ENCODE measurements at regions not wholly inside any gene's neighbourhood (a gene's known extent, or its start where the extent isn't known, plus 50 kb on each side); places are given as distances from the start of the nearest gene placed in this dataset.

GRCh38 chr4:149164282-149164681 lies 651.4 kb downstream of the IQCM start:
- Histone ChIP-seq H3K27ac (ENCODE audit: low read depth, low read length) (no peak overlapping the region), H3K9me3 (ENCODE audit: low read length) (no peaks in the 10 kb centered on the region), H3K4me3 (ENCODE audit: low read depth in 1 of 2, low read length in 2 of 2) (no peak overlapping the region), H3K36me3 (ENCODE audit: insufficient read depth, low read length) (no peaks in the 10 kb centered on the region), H3K27me3 (ENCODE audit: control insufficient read depth in 1 of 2, insufficient read depth in 2 of 2, low read length in 2 of 2) (no peaks in the 10 kb centered on the region), H3K9ac (ENCODE audit: low read length) (no peak overlapping the region), H3K4me1 (ENCODE audit: insufficient read depth, low read length) (no peaks in the 10 kb centered on the region)

GRCh38 chr4:149161247-149161646 lies 654.4 kb downstream of the IQCM start:
- H3K36me3 ChIP-seq (ENCODE audit: insufficient read depth, low read length): no peaks in the 10 kb centered on the region
- no peak overlapping the region for H3K4me3 ChIP-seq (ENCODE audit: low read depth in 1 of 2, low read length in 2 of 2)
- no peaks in the 10 kb centered on the region for H3K27me3 ChIP-seq (ENCODE audit: control insufficient read depth in 1 of 2, insufficient read depth in 2 of 2, low read length in 2 of 2)
- no peaks in the 10 kb centered on the region for H3K4me1 ChIP-seq (ENCODE audit: insufficient read depth, low read length)
- no peak overlapping the region for H3K27ac ChIP-seq (ENCODE audit: low read depth, low read length)
- no peaks in the 10 kb centered on the region for H3K9me3 ChIP-seq (ENCODE audit: low read length)
- H3K9ac ChIP-seq (ENCODE audit: low read length): no peak overlapping the region

GRCh38 chr4:149160370-149160769 lies 655.3 kb downstream of the IQCM start:
- no peak overlapping the region for H3K9ac ChIP-seq (ENCODE audit: low read length)
- H3K4me1 ChIP-seq (ENCODE audit: insufficient read depth, low read length): no peaks in the 10 kb centered on the region
- H3K27me3 ChIP-seq (ENCODE audit: control insufficient read depth in 1 of 2, insufficient read depth in 2 of 2, low read length in 2 of 2): no peaks in the 10 kb centered on the region
- H3K36me3 ChIP-seq (ENCODE audit: insufficient read depth, low read length): no peaks in the 10 kb centered on the region
- no peaks in the 10 kb centered on the region for H3K9me3 ChIP-seq (ENCODE audit: low read length)
- H3K4me3 ChIP-seq (ENCODE audit: low read depth in 1 of 2, low read length in 2 of 2): no peak overlapping the region
- H3K27ac ChIP-seq (ENCODE audit: low read depth, low read length): no peak overlapping the region

- Histone ChIP-seq H3K9ac (ENCODE audit: low read length) (no peak overlapping the region), H3K27ac (ENCODE audit: low read depth, low read length) (no peak overlapping the region)
Measured at GRCh38 chr4:149158817-149159216, 656.8 kb downstream of the IQCM start.

GRCh38 chr4:149145803-149146202 lies 669.8 kb downstream of the IQCM start:
- Histone ChIP-seq H3K36me3 (ENCODE audit: insufficient read depth, low read length) (no peaks in the 10 kb centered on the region), H3K4me3 (ENCODE audit: low read depth in 1 of 2, low read length in 2 of 2) (no peak overlapping the region), H3K27ac (ENCODE audit: low read depth, low read length) (no peak overlapping the region), H3K4me1 (ENCODE audit: insufficient read depth, low read length) (no peaks in the 10 kb centered on the region), H3K9ac (ENCODE audit: low read length) (no peak overlapping the region), H3K9me3 (ENCODE audit: low read length) (no peaks in the 10 kb centered on the region), H3K27me3 (ENCODE audit: control insufficient read depth in 1 of 2, insufficient read depth in 2 of 2, low read length in 2 of 2) (no peaks in the 10 kb centered on the region)

More at GRCh38 chr4:149158817-149159216, 656.8 kb downstream of the IQCM start:
- no peaks in the 10 kb centered on the region for H3K27me3 ChIP-seq (ENCODE audit: control insufficient read depth in 1 of 2, insufficient read depth in 2 of 2, low read length in 2 of 2)
- H3K36me3 ChIP-seq (ENCODE audit: insufficient read depth, low read length): no peaks in the 10 kb centered on the region
- H3K4me3 ChIP-seq (ENCODE audit: low read depth in 1 of 2, low read length in 2 of 2): no peak overlapping the region
- no peaks in the 10 kb centered on the region for H3K4me1 ChIP-seq (ENCODE audit: insufficient read depth, low read length)
- no peaks in the 10 kb centered on the region for H3K9me3 ChIP-seq (ENCODE audit: low read length)

- Histone ChIP-seq H3K9ac (ENCODE audit: low read length) (no peak overlapping the region), H3K4me1 (ENCODE audit: insufficient read depth, low read length) (no peaks in the 10 kb centered on the region), H3K27ac (ENCODE audit: low read depth, low read length) (no peak overlapping the region), H3K9me3 (ENCODE audit: low read length) (no peaks in the 10 kb centered on the region), H3K4me3 (ENCODE audit: low read depth in 1 of 2, low read length in 2 of 2) (no peak overlapping the region), H3K36me3 (ENCODE audit: insufficient read depth, low read length) (no peaks in the 10 kb centered on the region), H3K27me3 (ENCODE audit: control insufficient read depth in 1 of 2, insufficient read depth in 2 of 2, low read length in 2 of 2) (no peaks in the 10 kb centered on the region)
Measured at GRCh38 chr4:149144060-149144459, 671.6 kb downstream of the IQCM start.

GRCh38 chr4:149141391-149141790 lies 674.3 kb downstream of the IQCM start:
- no peak overlapping the region for H3K9ac ChIP-seq (ENCODE audit: low read length)
- H3K27ac ChIP-seq (ENCODE audit: low read depth, low read length): no peak overlapping the region
- H3K27me3 ChIP-seq (ENCODE audit: control insufficient read depth in 1 of 2, insufficient read depth in 2 of 2, low read length in 2 of 2): no peaks in the 10 kb centered on the region
- no peak overlapping the region for H3K4me3 ChIP-seq (ENCODE audit: low read depth in 1 of 2, low read length in 2 of 2)
- H3K9me3 ChIP-seq (ENCODE audit: low read length): no peaks in the 10 kb centered on the region
- H3K4me1 ChIP-seq (ENCODE audit: insufficient read depth, low read length): no peaks in the 10 kb centered on the region
- no peaks in the 10 kb centered on the region for H3K36me3 ChIP-seq (ENCODE audit: insufficient read depth, low read length)

GRCh38 chr4:149140841-149141240 lies 674.8 kb downstream of the IQCM start:
- H3K4me3 ChIP-seq (ENCODE audit: low read depth in 1 of 2, low read length in 2 of 2): no peak overlapping the region
- no peaks in the 10 kb centered on the region for H3K9me3 ChIP-seq (ENCODE audit: low read length)
- H3K9ac ChIP-seq (ENCODE audit: low read length): no peak overlapping the region
- no peaks in the 10 kb centered on the region for H3K4me1 ChIP-seq (ENCODE audit: insufficient read depth, low read length)
- no peaks in the 10 kb centered on the region for H3K36me3 ChIP-seq (ENCODE audit: insufficient read depth, low read length)
- no peak overlapping the region for H3K27ac ChIP-seq (ENCODE audit: low read depth, low read length)
- no peaks in the 10 kb centered on the region for H3K27me3 ChIP-seq (ENCODE audit: control insufficient read depth in 1 of 2, insufficient read depth in 2 of 2, low read length in 2 of 2)

GRCh38 chr4:149136951-149137620 lies 678.6 kb downstream of the IQCM start:
- Histone ChIP-seq H3K36me3 (ENCODE audit: insufficient read depth, low read length) (no peaks in the 10 kb centered on the region), H3K4me1 (ENCODE audit: insufficient read depth, low read length) (no peaks in the 10 kb centered on the region), H3K4me3 (ENCODE audit: low read depth in 1 of 2, low read length in 2 of 2) (no peak overlapping the region), H3K9me3 (ENCODE audit: low read length) (no peaks in the 10 kb centered on the region), H3K9ac (ENCODE audit: low read length) (no peak overlapping the region), H3K27ac (ENCODE audit: low read depth, low read length) (no peak overlapping the region), H3K27me3 (ENCODE audit: control insufficient read depth in 1 of 2, insufficient read depth in 2 of 2, low read length in 2 of 2) (no peaks in the 10 kb centered on the region)

- Histone ChIP-seq H3K4me3 (ENCODE audit: low read depth in 1 of 2, low read length in 2 of 2) (no peak overlapping the region), H3K27ac (ENCODE audit: low read depth, low read length) (no peak overlapping the region), H3K4me1 (ENCODE audit: insufficient read depth, low read length) (no peaks in the 10 kb centered on the region), H3K36me3 (ENCODE audit: insufficient read depth, low read length) (no peaks in the 10 kb centered on the region), H3K9ac (ENCODE audit: low read length) (no peak overlapping the region), H3K9me3 (ENCODE audit: low read length) (no peaks in the 10 kb centered on the region), H3K27me3 (ENCODE audit: control insufficient read depth in 1 of 2, insufficient read depth in 2 of 2, low read length in 2 of 2) (no peaks in the 10 kb centered on the region)
Measured at GRCh38 chr4:149135062-149135461, 680.6 kb downstream of the IQCM start.

GRCh38 chr4:149121023-149121404 lies 678.8 kb upstream of the NR3C2 start:
- Histone ChIP-seq H3K36me3 (ENCODE audit: insufficient read depth, low read length) (no peaks in the 10 kb centered on the region), H3K9ac (ENCODE audit: low read length) (no peak overlapping the region), H3K4me1 (ENCODE audit: insufficient read depth, low read length) (no peaks in the 10 kb centered on the region), H3K4me3 (ENCODE audit: low read depth in 1 of 2, low read length in 2 of 2) (no peak overlapping the region), H3K9me3 (ENCODE audit: low read length) (no peaks in the 10 kb centered on the region), H3K27me3 (ENCODE audit: control insufficient read depth in 1 of 2, insufficient read depth in 2 of 2, low read length in 2 of 2) (no peaks in the 10 kb centered on the region), H3K27ac (ENCODE audit: low read depth, low read length) (no peak overlapping the region)

- H3K4me1 ChIP-seq (ENCODE audit: insufficient read depth, low read length): no peaks in the 10 kb centered on the region
- no peak overlapping the region for H3K9ac ChIP-seq (ENCODE audit: low read length)
- H3K9me3 ChIP-seq (ENCODE audit: low read length): no peaks in the 10 kb centered on the region
- H3K27ac ChIP-seq (ENCODE audit: low read depth, low read length): no peak overlapping the region
- no peaks in the 10 kb centered on the region for H3K27me3 ChIP-seq (ENCODE audit: control insufficient read depth in 1 of 2, insufficient read depth in 2 of 2, low read length in 2 of 2)
- no peaks in the 10 kb centered on the region for H3K36me3 ChIP-seq (ENCODE audit: insufficient read depth, low read length)
- H3K4me3 ChIP-seq (ENCODE audit: low read depth in 1 of 2, low read length in 2 of 2): no peak overlapping the region
Measured at GRCh38 chr4:149120331-149121022, 678.3 kb upstream of the NR3C2 start.

Data from muscle layer of colon (tissue), 2 donors.